Endothelial cell (in vitro differentiated cells): ENCODE measurements at regions not wholly inside any gene's neighbourhood (a gene's known extent, or its start where the extent isn't known, plus 50 kb on each side); places are given as distances from the start of the nearest gene placed in this dataset.

Experiments
- DNase-seq: peaks from one replicate; pipeline ENCODE4 v3.0.0; 2021; ENCODE audit warnings: low spot score
- H3K27ac Mint-ChIP-seq: one replicate; pipeline ENCODE4 v1.8.0; 2021; ENCODE audit warnings: mixed read lengths, inconsistent platforms; ENCODE audit not compliant: unreplicated experiment
- H3K27me3 Mint-ChIP-seq: one replicate; pipeline ENCODE4 v1.8.0; 2021; ENCODE audit warnings: mild to moderate bottlenecking, moderate library complexity, mixed read lengths, inconsistent platforms; ENCODE audit not compliant: unreplicated experiment
- H3K36me3 Mint-ChIP-seq: one replicate; pipeline ENCODE4 v1.8.0; 2021; ENCODE audit warnings: mild to moderate bottlenecking, low read depth, mixed read lengths, inconsistent platforms; ENCODE audit not compliant: unreplicated experiment
- H3K4me1 Mint-ChIP-seq: one replicate; pipeline ENCODE4 v1.8.0; 2021; ENCODE audit warnings: mild to moderate bottlenecking, mixed read lengths, inconsistent platforms; ENCODE audit not compliant: unreplicated experiment
- H3K4me3 Mint-ChIP-seq: one replicate; pipeline ENCODE4 v1.8.0; 2021; ENCODE audit warnings: mild to moderate bottlenecking, mixed read lengths, inconsistent platforms; ENCODE audit not compliant: unreplicated experiment
- H3K9me3 Mint-ChIP-seq: one replicate; pipeline ENCODE4 v1.8.0; 2021; ENCODE audit warnings: mixed read lengths, inconsistent platforms; ENCODE audit not compliant: unreplicated experiment
- TF ChIP-seq, protein P1 (sequence below): fragments of 200-600 bp; sonication (generic); IDR thresholded peaks from one replicate; pipeline ENCODE4 v1.5.0; 2021; ENCODE audit warnings: antibody characterized with exemption; ENCODE audit not compliant: unreplicated experiment

DNA sequence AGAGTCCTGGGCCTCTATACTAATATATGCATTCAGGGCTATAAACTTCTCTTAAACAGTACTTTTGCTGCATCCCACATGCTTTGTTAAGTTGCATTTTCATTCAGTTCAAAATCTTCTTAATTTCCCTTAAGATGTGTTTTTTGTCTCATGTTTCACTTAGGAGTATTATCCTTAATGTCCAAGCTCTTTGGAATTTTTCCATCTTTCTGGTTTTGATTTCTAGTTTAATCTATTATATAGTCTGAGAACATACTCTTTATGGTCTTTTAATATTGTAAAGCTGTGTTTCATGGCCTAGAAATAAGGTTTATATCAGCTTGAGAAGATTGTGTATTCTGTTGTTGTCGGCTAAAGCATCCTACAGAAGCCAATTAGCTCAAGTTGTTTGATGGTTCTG lies 1041.8 kb downstream of the PLA2G4A start:
- no peaks in the 10 kb centered on the region for H3K4me1 Mint-ChIP-seq
- H3K36me3 Mint-ChIP-seq, result no peaks in the 10 kb centered on the region
- H3K27ac Mint-ChIP-seq, result no peak overlapping the region
- no peak overlapping the region for H3K4me3 Mint-ChIP-seq
- H3K27me3 Mint-ChIP-seq, result peaks cover 2% of the 10 kb centered on the region
- no peak for DNase-seq
- TF ChIP-seq, protein P1, sequence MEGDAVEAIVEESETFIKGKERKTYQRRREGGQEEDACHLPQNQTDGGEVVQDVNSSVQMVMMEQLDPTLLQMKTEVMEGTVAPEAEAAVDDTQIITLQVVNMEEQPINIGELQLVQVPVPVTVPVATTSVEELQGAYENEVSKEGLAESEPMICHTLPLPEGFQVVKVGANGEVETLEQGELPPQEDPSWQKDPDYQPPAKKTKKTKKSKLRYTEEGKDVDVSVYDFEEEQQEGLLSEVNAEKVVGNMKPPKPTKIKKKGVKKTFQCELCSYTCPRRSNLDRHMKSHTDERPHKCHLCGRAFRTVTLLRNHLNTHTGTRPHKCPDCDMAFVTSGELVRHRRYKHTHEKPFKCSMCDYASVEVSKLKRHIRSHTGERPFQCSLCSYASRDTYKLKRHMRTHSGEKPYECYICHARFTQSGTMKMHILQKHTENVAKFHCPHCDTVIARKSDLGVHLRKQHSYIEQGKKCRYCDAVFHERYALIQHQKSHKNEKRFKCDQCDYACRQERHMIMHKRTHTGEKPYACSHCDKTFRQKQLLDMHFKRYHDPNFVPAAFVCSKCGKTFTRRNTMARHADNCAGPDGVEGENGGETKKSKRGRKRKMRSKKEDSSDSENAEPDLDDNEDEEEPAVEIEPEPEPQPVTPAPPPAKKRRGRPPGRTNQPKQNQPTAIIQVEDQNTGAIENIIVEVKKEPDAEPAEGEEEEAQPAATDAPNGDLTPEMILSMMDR, result no peak
- H3K9me3 Mint-ChIP-seq, result no peaks in the 10 kb centered on the region

GRCh38 chr1:187871177-187871845 lies 1042.6 kb downstream of the PLA2G4A start:
- no peak for DNase-seq
- TF ChIP-seq, protein P1, result no peak
- Mint-ChIP-seq H3K4me3 (no peak overlapping the region), H3K36me3 (no peaks in the 10 kb centered on the region), H3K4me1 (no peaks in the 10 kb centered on the region), H3K27ac (no peak overlapping the region), H3K27me3 (peaks cover 2% of the 10 kb centered on the region), H3K9me3 (no peaks in the 10 kb centered on the region)

- no peak for DNase-seq
- Mint-ChIP-seq H3K36me3 (no peaks in the 10 kb centered on the region), H3K4me3 (no peak overlapping the region), H3K9me3 (no peaks in the 10 kb centered on the region), H3K4me1 (no peaks in the 10 kb centered on the region), H3K27ac (no peak overlapping the region), H3K27me3 (peaks cover 2% of the 10 kb centered on the region)
- TF ChIP-seq, protein P1, result no peak
These were observed 1043.8 kb downstream of the PLA2G4A start for GRCh38 chr1:187872550-187872949.

DNA sequence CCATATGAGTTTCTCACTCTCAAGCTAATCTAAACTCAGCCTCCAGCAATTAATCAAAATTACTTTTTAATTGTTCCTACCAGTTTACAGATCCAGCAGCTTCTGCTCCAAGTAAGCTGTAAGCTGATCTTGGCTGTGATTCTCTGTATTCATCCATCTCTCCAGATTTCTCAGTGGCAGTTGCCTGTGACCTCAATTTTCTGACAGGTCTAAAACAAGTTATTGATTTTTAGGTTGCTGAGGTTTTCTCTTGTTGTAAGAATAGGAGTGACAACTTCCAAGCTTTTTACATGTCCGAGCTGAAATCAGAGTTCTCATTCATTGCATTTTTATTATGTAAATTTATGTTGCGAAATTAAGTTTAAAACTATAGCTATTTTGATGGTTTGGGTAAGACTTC lies 1044.4 kb downstream of the PLA2G4A start:
- peaks cover 2% of the 10 kb centered on the region for H3K27me3 Mint-ChIP-seq
- H3K4me3 Mint-ChIP-seq, result no peak overlapping the region
- H3K36me3 Mint-ChIP-seq, result no peaks in the 10 kb centered on the region
- no peaks in the 10 kb centered on the region for H3K4me1 Mint-ChIP-seq
- TF ChIP-seq, protein P1, result no peak
- H3K9me3 Mint-ChIP-seq, result no peaks in the 10 kb centered on the region
- no peak for DNase-seq
- no peak overlapping the region for H3K27ac Mint-ChIP-seq

- TF ChIP-seq, protein P1, result no peak
- no peaks in the 10 kb centered on the region for H3K36me3 Mint-ChIP-seq
- no peaks in the 10 kb centered on the region for H3K9me3 Mint-ChIP-seq
- no peak for DNase-seq
- H3K4me1 Mint-ChIP-seq, result no peaks in the 10 kb centered on the region
- no peak overlapping the region for H3K27ac Mint-ChIP-seq
- H3K27me3 Mint-ChIP-seq, result peaks cover 2% of the 10 kb centered on the region
- H3K4me3 Mint-ChIP-seq, result no peak overlapping the region
These were observed 1048.0 kb downstream of the PLA2G4A start for GRCh38 chr1:187876775-187877174.
